ENCODE measurements at regions not wholly inside any gene's neighbourhood (a gene's known extent, or its start where the extent isn't known, plus 50 kb on each side); places are given as distances from the start of the nearest gene placed in this dataset.
"Not testable (repeated sequence)": the region's sequence is repeated elsewhere in the genome, so short reads cannot be mapped to it uniquely, and the experiment has no call there.

GRCh38 chr21:27872411-27872810 lies 905.5 kb upstream of the ADAMTS5 start:
- H3K79me2 ChIP-seq (ENCODE audit: control insufficient read depth, insufficient read depth, low read length); H3K9ac ChIP-seq (ENCODE audit: low read length); H3K4me1 Mint-ChIP-seq; H3K4me3 Mint-ChIP-seq; H3K9me3 Mint-ChIP-seq (ENCODE audit: insufficient read depth); H3K27ac ChIP-seq (ENCODE audit: low read length in 2 of 2); POLR2A ChIA-PET; H3K27me3 ChIP-seq (replicated peaks in 1 of 4; ENCODE audit: control extremely low read depth in 1 of 4, control insufficient read depth in 3 of 4, insufficient read depth in 4 of 4, low read length in 3 of 4); H3K4me2 ChIP-seq (replicated peaks; ENCODE audit: low read depth, low read length, poor library complexity, severe bottlenecking); CTCF ChIA-PET; H3K27me3 Mint-ChIP-seq; H3K4me1 ChIP-seq (ENCODE audit: control insufficient read depth in 2 of 2, insufficient read depth in 2 of 2, low read length in 2 of 2); H3K9me3 ChIP-seq (ENCODE audit: control extremely low read depth in 1 of 3, control insufficient read depth in 2 of 3, insufficient read depth in 1 of 3, low read length in 2 of 3); H2AFZ ChIP-seq (ENCODE audit: insufficient read depth, low read depth, low read length, poor library complexity, severe bottlenecking); H4K20me1 ChIP-seq (ENCODE audit: control insufficient read depth, insufficient read depth, low read length, poor library complexity, severe bottlenecking); H3K4me3 ChIP-seq (ENCODE audit: control extremely low read depth in 1 of 5, extremely low read depth in 1 of 5, insufficient read depth in 1 of 5, low read depth in 2 of 5, low read length in 4 of 5); H3K27ac Mint-ChIP-seq; intact Hi-C loops (cut with micrococcal nuclease); H3K36me3 ChIP-seq (replicated peaks in 1 of 2; ENCODE audit: control extremely low read depth in 1 of 2, control insufficient read depth in 1 of 2, extremely low read depth in 1 of 2, insufficient read depth in 2 of 2, low read length in 1 of 2); ATAC-seq (ENCODE audit: low read depth); DNase-seq: not testable (repeated sequence)
- no CpG with 5 or more reads among the region's 2 CpGs for WGBS (ENCODE audit: insufficient coverage)

GRCh38 chr21:27870755-27871154 lies 903.9 kb upstream of the ADAMTS5 start:
- H3K9me3 Mint-ChIP-seq (ENCODE audit: insufficient read depth); H3K27ac ChIP-seq (ENCODE audit: low read length in 2 of 2); CTCF ChIA-PET; H3K4me3 ChIP-seq (ENCODE audit: control extremely low read depth in 1 of 5, extremely low read depth in 1 of 5, insufficient read depth in 1 of 5, low read depth in 2 of 5, low read length in 4 of 5); H3K27ac Mint-ChIP-seq; POLR2A ChIA-PET; intact Hi-C loops (cut with micrococcal nuclease); H3K9ac ChIP-seq (ENCODE audit: low read length); H3K27me3 ChIP-seq (replicated peaks in 1 of 4; ENCODE audit: control extremely low read depth in 1 of 4, control insufficient read depth in 3 of 4, insufficient read depth in 4 of 4, low read length in 3 of 4); DNase-seq; H3K79me2 ChIP-seq (ENCODE audit: control insufficient read depth, insufficient read depth, low read length); H3K4me1 ChIP-seq (ENCODE audit: control insufficient read depth in 2 of 2, insufficient read depth in 2 of 2, low read length in 2 of 2); H3K27me3 Mint-ChIP-seq; H4K20me1 ChIP-seq (ENCODE audit: control insufficient read depth, insufficient read depth, low read length, poor library complexity, severe bottlenecking); H3K4me3 Mint-ChIP-seq; H3K9me3 ChIP-seq (ENCODE audit: control extremely low read depth in 1 of 3, control insufficient read depth in 2 of 3, insufficient read depth in 1 of 3, low read length in 2 of 3); H2AFZ ChIP-seq (ENCODE audit: insufficient read depth, low read depth, low read length, poor library complexity, severe bottlenecking); H3K36me3 ChIP-seq (replicated peaks in 1 of 2; ENCODE audit: control extremely low read depth in 1 of 2, control insufficient read depth in 1 of 2, extremely low read depth in 1 of 2, insufficient read depth in 2 of 2, low read length in 1 of 2); H3K4me2 ChIP-seq (replicated peaks; ENCODE audit: low read depth, low read length, poor library complexity, severe bottlenecking); H3K4me1 Mint-ChIP-seq; ATAC-seq (ENCODE audit: low read depth): not testable (repeated sequence)

GRCh38 chr21:27860314-27860955 lies 893.5 kb upstream of the ADAMTS5 start:
- H3K27ac Mint-ChIP-seq; H3K27ac ChIP-seq (ENCODE audit: low read length in 2 of 2); H3K36me3 ChIP-seq (replicated peaks in 1 of 2; ENCODE audit: control extremely low read depth in 1 of 2, control insufficient read depth in 1 of 2, extremely low read depth in 1 of 2, insufficient read depth in 2 of 2, low read length in 1 of 2); H3K27me3 ChIP-seq (replicated peaks in 1 of 4; ENCODE audit: control extremely low read depth in 1 of 4, control insufficient read depth in 3 of 4, insufficient read depth in 4 of 4, low read length in 3 of 4); ATAC-seq (ENCODE audit: low read depth); H4K20me1 ChIP-seq (ENCODE audit: control insufficient read depth, insufficient read depth, low read length, poor library complexity, severe bottlenecking); H3K4me1 Mint-ChIP-seq; H3K4me3 ChIP-seq (ENCODE audit: control extremely low read depth in 1 of 5, extremely low read depth in 1 of 5, insufficient read depth in 1 of 5, low read depth in 2 of 5, low read length in 4 of 5); DNase-seq; CTCF ChIA-PET; H3K9me3 ChIP-seq (ENCODE audit: control extremely low read depth in 1 of 3, control insufficient read depth in 2 of 3, insufficient read depth in 1 of 3, low read length in 2 of 3); POLR2A ChIA-PET; H3K27me3 Mint-ChIP-seq; H3K79me2 ChIP-seq (ENCODE audit: control insufficient read depth, insufficient read depth, low read length); H3K4me2 ChIP-seq (replicated peaks; ENCODE audit: low read depth, low read length, poor library complexity, severe bottlenecking); intact Hi-C loops (cut with micrococcal nuclease); H3K4me3 Mint-ChIP-seq; H3K9ac ChIP-seq (ENCODE audit: low read length); H2AFZ ChIP-seq (ENCODE audit: insufficient read depth, low read depth, low read length, poor library complexity, severe bottlenecking); H3K9me3 Mint-ChIP-seq (ENCODE audit: insufficient read depth); H3K4me1 ChIP-seq (ENCODE audit: control insufficient read depth in 2 of 2, insufficient read depth in 2 of 2, low read length in 2 of 2): not testable (repeated sequence)
- WGBS (ENCODE audit: insufficient coverage) = no CpG with 5 or more reads among the region's 3 CpGs

- CTCF ChIA-PET; H3K4me1 ChIP-seq (ENCODE audit: control insufficient read depth in 2 of 2, insufficient read depth in 2 of 2, low read length in 2 of 2); H3K9me3 Mint-ChIP-seq (ENCODE audit: insufficient read depth); H3K4me3 ChIP-seq (ENCODE audit: control extremely low read depth in 1 of 5, extremely low read depth in 1 of 5, insufficient read depth in 1 of 5, low read depth in 2 of 5, low read length in 4 of 5); H3K4me2 ChIP-seq (replicated peaks; ENCODE audit: low read depth, low read length, poor library complexity, severe bottlenecking); H3K4me3 Mint-ChIP-seq; H3K79me2 ChIP-seq (ENCODE audit: control insufficient read depth, insufficient read depth, low read length); H2AFZ ChIP-seq (ENCODE audit: insufficient read depth, low read depth, low read length, poor library complexity, severe bottlenecking); H3K27ac Mint-ChIP-seq; H3K27me3 ChIP-seq (replicated peaks in 1 of 4; ENCODE audit: control extremely low read depth in 1 of 4, control insufficient read depth in 3 of 4, insufficient read depth in 4 of 4, low read length in 3 of 4); H3K27ac ChIP-seq (ENCODE audit: low read length in 2 of 2); ATAC-seq (ENCODE audit: low read depth); H3K27me3 Mint-ChIP-seq; H3K9ac ChIP-seq (ENCODE audit: low read length); H3K9me3 ChIP-seq (ENCODE audit: control extremely low read depth in 1 of 3, control insufficient read depth in 2 of 3, insufficient read depth in 1 of 3, low read length in 2 of 3); H3K36me3 ChIP-seq (replicated peaks in 1 of 2; ENCODE audit: control extremely low read depth in 1 of 2, control insufficient read depth in 1 of 2, extremely low read depth in 1 of 2, insufficient read depth in 2 of 2, low read length in 1 of 2); POLR2A ChIA-PET; H3K4me1 Mint-ChIP-seq; H4K20me1 ChIP-seq (ENCODE audit: control insufficient read depth, insufficient read depth, low read length, poor library complexity, severe bottlenecking); DNase-seq; intact Hi-C loops (cut with micrococcal nuclease): not testable (repeated sequence)
- no CpG with 5 or more reads among the region's 5 CpGs for WGBS (ENCODE audit: insufficient coverage)
Observed at GRCh38 chr21:27858053-27858825, 891.4 kb upstream of the ADAMTS5 start.
